ENCODE measurements at regions not wholly inside any gene's neighbourhood (a gene's known extent, or its start where the extent isn't known, plus 50 kb on each side); places are given as distances from the start of the nearest gene placed in this dataset.
A peak's percentile ranks its signal among the peaks of the same experiment; 100 is the strongest.

GRCh38 chr17:77606146-77606864 is 352.2 kb upstream of the TNRC6C start:
- H3K4me3 Mint-ChIP-seq = no peak overlapping the region
- H3K27ac ChIP-seq (ENCODE audit: low read length) = no peak overlapping the region
- ATAC-seq (replicated peaks in 1 of 4) = no peak
- H3K9me3 ChIP-seq = no peaks in the 10 kb centered on the region
- H3K4me1 ChIP-seq (ENCODE audit: control insufficient read depth in 1 of 2, extremely low read depth in 1 of 2, insufficient read depth in 2 of 2, low read length in 2 of 2) = peaks cover 2 to 21% of the 10 kb centered on the region in 2 experiments
- H3K4me1 Mint-ChIP-seq = peaks cover 23 to 24% (median 23%) of the 10 kb centered on the region in 3 donors
- H3K9me3 Mint-ChIP-seq = peaks cover 0 to 3% (median 0%) of the 10 kb centered on the region in 3 donors
- no peaks in the 10 kb centered on the region for H3K27me3 Mint-ChIP-seq
- H3K36me3 Mint-ChIP-seq = no peaks in the 10 kb centered on the region
- POLR2A ChIA-PET = interaction anchor here in 1 of 2 donors (0.6 kb wide), 1 partner anchor 13 kb away, joined by 3 read pairs; no protein-coding TSS in a partner anchor
- CTCF ChIA-PET = interaction anchor here in 1 of 2 donors (0.5 kb wide), 1 partner anchor 733 kb away, joined by 3 read pairs; no protein-coding TSS in a partner anchor
- H3K27ac Mint-ChIP-seq = no peak overlapping the region
- no peak overlapping the region for H3K4me3 ChIP-seq (ENCODE audit: control insufficient read depth in 1 of 2, extremely low read depth in 1 of 2, low read length in 1 of 2)
- no peaks in the 10 kb centered on the region for H3K36me3 ChIP-seq (ENCODE audit: control insufficient read depth in 2 of 2, extremely low read depth in 1 of 2, insufficient read depth in 1 of 2, low read length in 1 of 2)
- H3K27me3 ChIP-seq (replicated peaks in 1 of 2; ENCODE audit: control insufficient read depth in 2 of 2, extremely low read depth in 1 of 2, insufficient read depth in 2 of 2, low read length in 1 of 2) = no peaks in the 10 kb centered on the region
- DNase-seq = no peak
- 98% methylated on average over 12 of the region's 12 CpGs for WGBS (ENCODE audit: insufficient coverage)

GRCh38 chr17:77606865-77607210 is 351.7 kb upstream of the TNRC6C start:
- H3K4me3 Mint-ChIP-seq = no peak overlapping the region
- H3K27ac ChIP-seq (ENCODE audit: low read length) = no peak overlapping the region
- WGBS (ENCODE audit: insufficient coverage) = 93% methylated on average over 4 of the region's 6 CpGs
- no peaks in the 10 kb centered on the region for H3K27me3 ChIP-seq (replicated peaks in 1 of 2; ENCODE audit: control insufficient read depth in 2 of 2, extremely low read depth in 1 of 2, insufficient read depth in 2 of 2, low read length in 1 of 2)
- H3K9me3 ChIP-seq = no peaks in the 10 kb centered on the region
- ATAC-seq (replicated peaks in 1 of 4) (no peak), DNase-seq (no peak)
- no peaks in the 10 kb centered on the region for H3K36me3 ChIP-seq (ENCODE audit: control insufficient read depth in 2 of 2, extremely low read depth in 1 of 2, insufficient read depth in 1 of 2, low read length in 1 of 2)
- ChIA-PET CTCF (interaction anchor here in 1 of 2 donors (0.5 kb wide), 1 partner anchor 734 kb away, joined by 3 read pairs; no protein-coding TSS in a partner anchor), POLR2A (interaction anchor here in 1 of 2 donors (0.6 kb wide), 1 partner anchor 13 kb away, joined by 3 read pairs; no protein-coding TSS in a partner anchor)
- H3K36me3 Mint-ChIP-seq = no peaks in the 10 kb centered on the region
- H3K4me1 Mint-ChIP-seq = peaks cover 27 to 29% (median 28%) of the 10 kb centered on the region in 3 donors
- no peaks in the 10 kb centered on the region for H3K27me3 Mint-ChIP-seq
- H3K4me3 ChIP-seq (ENCODE audit: control insufficient read depth in 1 of 2, extremely low read depth in 1 of 2, low read length in 1 of 2) = no peak overlapping the region
- H3K27ac Mint-ChIP-seq = no peak overlapping the region
- peaks cover 0 to 3% (median 0%) of the 10 kb centered on the region in 3 donors for H3K9me3 Mint-ChIP-seq
- peaks cover 2 to 26% of the 10 kb centered on the region in 2 experiments for H3K4me1 ChIP-seq (ENCODE audit: control insufficient read depth in 1 of 2, extremely low read depth in 1 of 2, insufficient read depth in 2 of 2, low read length in 2 of 2)

- peaks cover 29 to 32% (median 30%) of the 10 kb centered on the region in 3 donors for H3K4me1 Mint-ChIP-seq
- WGBS (ENCODE audit: insufficient coverage) = 95% methylated on average over 8 of the region's 8 CpGs
- no peaks in the 10 kb centered on the region for H3K27me3 Mint-ChIP-seq
- H3K36me3 Mint-ChIP-seq = no peaks in the 10 kb centered on the region
- ChIA-PET CTCF (no interaction called here), POLR2A (no interaction called here)
- H3K9me3 ChIP-seq = no peaks in the 10 kb centered on the region
- DNase-seq (no peak), ATAC-seq (replicated peaks in 1 of 4) (no peak)
- H3K27ac Mint-ChIP-seq = peak overlapping the region in 1 of 2 donors; percentile 9
- no peak overlapping the region for H3K4me3 ChIP-seq (ENCODE audit: control insufficient read depth in 1 of 2, extremely low read depth in 1 of 2, low read length in 1 of 2)
- no peak overlapping the region for H3K27ac ChIP-seq (ENCODE audit: low read length)
- H3K27me3 ChIP-seq (replicated peaks in 1 of 2; ENCODE audit: control insufficient read depth in 2 of 2, extremely low read depth in 1 of 2, insufficient read depth in 2 of 2, low read length in 1 of 2) = no peaks in the 10 kb centered on the region
- H3K36me3 ChIP-seq (ENCODE audit: control insufficient read depth in 2 of 2, extremely low read depth in 1 of 2, insufficient read depth in 1 of 2, low read length in 1 of 2) = no peaks in the 10 kb centered on the region
- peaks cover 2 to 34% of the 10 kb centered on the region in 2 experiments for H3K4me1 ChIP-seq (ENCODE audit: control insufficient read depth in 1 of 2, extremely low read depth in 1 of 2, insufficient read depth in 2 of 2, low read length in 2 of 2)
- H3K9me3 Mint-ChIP-seq = peaks cover 0 to 3% (median 0%) of the 10 kb centered on the region in 3 donors
- no peak overlapping the region for H3K4me3 Mint-ChIP-seq
These were observed 350.9 kb upstream of the TNRC6C start for GRCh38 chr17:77607606-77608005.

- Histone ChIP-seq H3K4me3 (ENCODE audit: control insufficient read depth in 1 of 2, extremely low read depth in 1 of 2, low read length in 1 of 2) (no peak overlapping the region), H3K36me3 (ENCODE audit: control insufficient read depth in 2 of 2, extremely low read depth in 1 of 2, insufficient read depth in 1 of 2, low read length in 1 of 2) (no peaks in the 10 kb centered on the region), H3K4me1 (ENCODE audit: control insufficient read depth in 1 of 2, extremely low read depth in 1 of 2, insufficient read depth in 2 of 2, low read length in 2 of 2) (peaks cover 2 to 34% of the 10 kb centered on the region in 2 experiments), H3K27ac (ENCODE audit: low read length) (no peak overlapping the region), H3K27me3 (replicated peaks in 1 of 2; ENCODE audit: control insufficient read depth in 2 of 2, extremely low read depth in 1 of 2, insufficient read depth in 2 of 2, low read length in 1 of 2) (no peaks in the 10 kb centered on the region), H3K9me3 (no peaks in the 10 kb centered on the region)
- Mint-ChIP-seq H3K9me3 (peaks cover 0 to 3% (median 0%) of the 10 kb centered on the region in 3 donors), H3K36me3 (no peaks in the 10 kb centered on the region), H3K4me3 (no peak overlapping the region), H3K27ac (no peak overlapping the region), H3K27me3 (no peaks in the 10 kb centered on the region), H3K4me1 (peaks cover 29 to 32% (median 30%) of the 10 kb centered on the region in 3 donors)
- ChIA-PET CTCF (interaction anchor here in 1 of 2 donors (0.6 kb wide), 1 partner anchor 81 kb away, joined by 6 read pairs; no protein-coding TSS in a partner anchor), POLR2A (interaction anchor here in 1 of 2 donors (0.6 kb wide), 1 partner anchor 63 kb away, joined by 3 read pairs; no protein-coding TSS in a partner anchor)
- ATAC-seq (replicated peaks in 1 of 4) = no peak
- DNase-seq = no peak
- 97% methylated on average over 6 of the region's 10 CpGs for WGBS (ENCODE audit: insufficient coverage)
These were observed 350.1 kb upstream of the TNRC6C start for GRCh38 chr17:77608431-77608830.

GRCh38 chr17:77609553-77610517 is 348.7 kb upstream of the TNRC6C start:
- Histone ChIP-seq H3K27me3 (replicated peaks in 1 of 2; ENCODE audit: control insufficient read depth in 2 of 2, extremely low read depth in 1 of 2, insufficient read depth in 2 of 2, low read length in 1 of 2) (no peaks in the 10 kb centered on the region), H3K36me3 (ENCODE audit: control insufficient read depth in 2 of 2, extremely low read depth in 1 of 2, insufficient read depth in 1 of 2, low read length in 1 of 2) (no peaks in the 10 kb centered on the region), H3K9me3 (no peaks in the 10 kb centered on the region), H3K27ac (ENCODE audit: low read length) (peak overlapping the region; percentile 66), H3K4me3 (ENCODE audit: control insufficient read depth in 1 of 2, extremely low read depth in 1 of 2, low read length in 1 of 2) (peak overlapping the region in 1 of 2 donors; percentile 29), H3K4me1 (ENCODE audit: control insufficient read depth in 1 of 2, extremely low read depth in 1 of 2, insufficient read depth in 2 of 2, low read length in 2 of 2) (peaks cover 2 to 34% of the 10 kb centered on the region in 2 experiments)
- ChIA-PET CTCF (interaction anchor here (0.5 to 1.2 kb wide), 3 partner anchors 131 to 210 kb away, joined by 3 to 4 read pairs (median 3); no protein-coding TSS in a partner anchor), POLR2A (interaction anchor here (0.5 to 0.7 kb wide), 3 partner anchors 23 to 874 kb away, joined by 3 to 4 read pairs (median 3); no protein-coding TSS in a partner anchor)
- Mint-ChIP-seq H3K27me3 (no peaks in the 10 kb centered on the region), H3K36me3 (no peaks in the 10 kb centered on the region), H3K4me1 (peaks cover 29 to 32% (median 30%) of the 10 kb centered on the region in 3 donors), H3K27ac (peak overlapping the region; percentile 93 to 96), H3K9me3 (peaks cover 0 to 3% (median 0%) of the 10 kb centered on the region in 3 donors), H3K4me3 (peak overlapping the region; percentile 63 to 84 (median 72))
- 47% methylated on average over 13 of the region's 26 CpGs for whole genome bisulfite sequencing (ENCODE audit: insufficient coverage)
- ATAC-seq (replicated peaks in 1 of 4) (peak; percentile 96 to 99 (median 98)), DNase-seq (peak; percentile 33 to 80 (median 64))
